Trophoblast cell (in vitro differentiated cells and primary cell): ENCODE measurements at regions not wholly inside any gene's neighbourhood (a gene's known extent, or its start where the extent isn't known, plus 50 kb on each side); places are given as distances from the start of the nearest gene placed in this dataset.
"Not testable (repeated sequence)": the region's sequence is repeated elsewhere in the genome, so short reads cannot be mapped to it uniquely, and the experiment has no call there.

Experiments used
- DNase-seq, 2 donors: peaks; one replicate each; pipeline ENCODE4 v3.0.0-alpha.2; 2016
- H2AFZ ChIP-seq: 2 replicates; pipeline ENCODE4 v1.6.1; 2013; ENCODE audit warnings: low read length, moderate library complexity, mild to moderate bottlenecking; ENCODE audit not compliant: insufficient read depth, poor library complexity
- H2AK5ac ChIP-seq: 2 replicates; pipeline ENCODE4 v1.6.1; 2013; ENCODE audit warnings: mild to moderate bottlenecking, low read length
- H2BK120ac ChIP-seq: 2 replicates; pipeline ENCODE4 v1.6.1; 2013; ENCODE audit warnings: low read length, mild to moderate bottlenecking, moderate library complexity; ENCODE audit not compliant: insufficient read depth, poor library complexity
- H2BK12ac ChIP-seq: 2 replicates; pipeline ENCODE4 v1.6.1; 2013; ENCODE audit warnings: mild to moderate bottlenecking, low read length, moderate library complexity
- H2BK5ac ChIP-seq: 2 replicates; pipeline ENCODE4 v1.6.1; 2013; ENCODE audit warnings: low read length, low read depth, moderate library complexity, mild to moderate bottlenecking; ENCODE audit not compliant: poor library complexity
- H3K14ac ChIP-seq: 2 replicates; pipeline ENCODE4 v1.6.1; 2013; ENCODE audit warnings: mild to moderate bottlenecking, low read length
- H3K18ac ChIP-seq: 2 replicates; pipeline ENCODE4 v1.6.1; 2013; ENCODE audit warnings: mild to moderate bottlenecking, low read length
- H3K23ac ChIP-seq: 2 replicates; pipeline ENCODE4 v1.6.1; 2013; ENCODE audit warnings: low read length
- H3K27ac ChIP-seq: 2 replicates; pipeline ENCODE4 v1.5.1; 2013; ENCODE audit warnings: low read depth, mild to moderate bottlenecking, inconsistent platforms, low read length, moderate library complexity
- H3K27me3 ChIP-seq: 2 replicates; pipeline ENCODE4 v1.6.1; 2013; ENCODE audit warnings: inconsistent platforms, mild to moderate bottlenecking, low read length, moderate library complexity; ENCODE audit not compliant: insufficient read depth
- H3K36me3 ChIP-seq, 2 experiments: 1 replicate in 1 of 2; 2 replicates in 1 of 2; pipeline ENCODE4 v1.6.1; 2013; ENCODE audit warnings: low read length in 2 of 2, mild to moderate bottlenecking in 2 of 2, moderate library complexity in 1 of 2; ENCODE audit not compliant: insufficient read depth in 2 of 2, control insufficient read depth in 1 of 2
- H3K4ac ChIP-seq: 2 replicates; pipeline ENCODE4 v1.6.1; 2013; ENCODE audit warnings: low read depth, mild to moderate bottlenecking, low read length, moderate library complexity
- H3K4me1 ChIP-seq, 2 experiments: 1 replicate in 1 of 2; 2 replicates in 1 of 2; pipeline ENCODE4 v1.6.1; 2013; ENCODE audit warnings: low read length in 2 of 2, mild to moderate bottlenecking in 2 of 2, moderate library complexity in 1 of 2; ENCODE audit not compliant: insufficient read depth in 2 of 2, control insufficient read depth in 1 of 2
- H3K4me2 ChIP-seq: 2 replicates; pipeline ENCODE4 v1.6.1; 2013; ENCODE audit warnings: inconsistent platforms, mild to moderate bottlenecking, low read length, moderate library complexity
- H3K4me3 ChIP-seq: 2 replicates; pipeline ENCODE4 v1.5.1; 2013; ENCODE audit warnings: mild to moderate bottlenecking, low read depth, low read length, inconsistent platforms
- H3K79me1 ChIP-seq: one replicate; pipeline ENCODE4 v1.6.1; 2013; ENCODE audit warnings: low read length
- H3K79me2 ChIP-seq: 2 replicates; pipeline ENCODE4 v1.6.1; 2013; ENCODE audit warnings: low read length, mild to moderate bottlenecking; ENCODE audit not compliant: control insufficient read depth, insufficient read depth, poor library complexity
- H3K9ac ChIP-seq: 2 replicates; pipeline ENCODE4 v1.6.1; 2013; ENCODE audit warnings: mild to moderate bottlenecking, low read length
- H3K9me3 ChIP-seq: 2 replicates; pipeline ENCODE4 v1.6.1; 2013; ENCODE audit warnings: low read depth, mild to moderate bottlenecking, control low read depth, inconsistent platforms, low read length; ENCODE audit not compliant: insufficient read depth
- H4K12ac ChIP-seq: 2 replicates; pipeline ENCODE4 v1.6.1; 2013; ENCODE audit warnings: low read depth, mild to moderate bottlenecking, low read length, moderate library complexity
- H4K8ac ChIP-seq: 2 replicates; pipeline ENCODE4 v1.6.1; 2013; ENCODE audit warnings: low read depth, mild to moderate bottlenecking, low read length, moderate library complexity
- H4K91ac ChIP-seq: one replicate; pipeline ENCODE4 v1.6.1; 2013; ENCODE audit warnings: low read depth, mild to moderate bottlenecking, low read length, moderate library complexity
- WGBS: extraction: QIAGEN DNeasy Blood & Tissue Kit; methylation state at CpG from one replicate; pipeline ENCODE4 v1.1.7; 2013; ENCODE audit warnings: missing lambda C conversion rate; ENCODE audit not compliant: insufficient read length, insufficient coverage; ENCODE audit errors: extremely low coverage; 5-methylcytosine and 5-hydroxymethylcytosine counted together

DNA sequence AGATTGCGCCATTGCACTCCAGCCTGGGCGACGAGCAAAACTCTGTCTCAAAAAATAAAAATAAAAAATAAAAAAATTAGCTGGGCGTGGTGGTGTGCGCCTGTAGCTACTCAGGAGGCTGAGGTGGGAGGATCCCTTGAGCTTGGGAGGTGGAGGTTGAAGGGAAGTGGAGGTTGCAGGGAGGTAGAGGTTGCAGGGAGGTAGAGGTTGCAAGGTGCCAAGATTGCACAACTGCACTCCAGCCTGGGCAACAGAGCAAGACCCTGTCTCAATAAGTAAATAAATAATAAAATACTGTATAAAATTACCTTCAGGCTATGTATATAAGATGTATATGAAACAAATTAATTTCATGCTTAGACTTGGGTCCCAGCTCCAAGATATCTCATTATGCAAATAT is 62.1 kb upstream of the FBXO28 start:
- WGBS: no CpG with 5 or more reads among the region's 5 CpGs
- not testable (repeated sequence) for H3K79me1 ChIP-seq, H2BK5ac ChIP-seq, DNase-seq, H3K9me3 ChIP-seq, H3K18ac ChIP-seq, H3K23ac ChIP-seq, H3K14ac ChIP-seq, H3K27me3 ChIP-seq, H3K4me1 ChIP-seq, H4K91ac ChIP-seq, H3K4me3 ChIP-seq, H4K8ac ChIP-seq, H3K79me2 ChIP-seq, H2BK120ac ChIP-seq, H3K36me3 ChIP-seq, H3K4ac ChIP-seq, H3K9ac ChIP-seq, H3K27ac ChIP-seq, H2AK5ac ChIP-seq, H2AFZ ChIP-seq, H2BK12ac ChIP-seq, H3K4me2 ChIP-seq, H4K12ac ChIP-seq

DNA sequence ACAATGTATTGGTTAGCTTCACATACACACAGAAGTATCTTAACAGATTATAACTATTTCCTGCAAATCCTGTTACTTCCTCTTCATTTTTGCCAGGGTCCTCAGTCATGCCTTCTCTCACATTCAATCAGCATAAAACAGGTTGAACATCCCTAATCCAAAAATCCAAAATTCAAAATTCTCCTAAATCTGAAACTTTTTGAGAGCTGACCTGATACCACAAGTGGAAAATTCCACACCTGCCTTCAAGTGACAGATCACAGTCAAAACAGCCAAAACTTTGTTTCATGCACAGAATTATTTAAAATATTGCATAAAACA is 62.9 kb upstream of the FBXO28 start:
- no peak overlapping the region for H3K27ac ChIP-seq
- H3K4me2 ChIP-seq: no peak overlapping the region
- no peak for DNase-seq
- no peaks in the 10 kb centered on the region for H3K9me3 ChIP-seq
- no peak overlapping the region for H4K8ac ChIP-seq
- no peak overlapping the region for H2BK12ac ChIP-seq
- H3K79me1 ChIP-seq: no peaks in the 10 kb centered on the region
- no peak overlapping the region for H4K91ac ChIP-seq
- H3K4me1 ChIP-seq: no peaks in the 10 kb centered on the region
- H3K4me3 ChIP-seq: no peak overlapping the region
- no peak overlapping the region for H2BK5ac ChIP-seq
- no peak overlapping the region for H3K18ac ChIP-seq
- no peak overlapping the region for H3K9ac ChIP-seq
- no peaks in the 10 kb centered on the region for H3K27me3 ChIP-seq
- H2AK5ac ChIP-seq: no peak overlapping the region
- no peak overlapping the region for H4K12ac ChIP-seq
- no peaks in the 10 kb centered on the region for H3K79me2 ChIP-seq
- H2AFZ ChIP-seq: no peak overlapping the region
- H3K4ac ChIP-seq: no peak overlapping the region
- H3K23ac ChIP-seq: no peak overlapping the region
- no peaks in the 10 kb centered on the region for H3K36me3 ChIP-seq
- H2BK120ac ChIP-seq: no peak overlapping the region
- no peak overlapping the region for H3K14ac ChIP-seq

DNA sequence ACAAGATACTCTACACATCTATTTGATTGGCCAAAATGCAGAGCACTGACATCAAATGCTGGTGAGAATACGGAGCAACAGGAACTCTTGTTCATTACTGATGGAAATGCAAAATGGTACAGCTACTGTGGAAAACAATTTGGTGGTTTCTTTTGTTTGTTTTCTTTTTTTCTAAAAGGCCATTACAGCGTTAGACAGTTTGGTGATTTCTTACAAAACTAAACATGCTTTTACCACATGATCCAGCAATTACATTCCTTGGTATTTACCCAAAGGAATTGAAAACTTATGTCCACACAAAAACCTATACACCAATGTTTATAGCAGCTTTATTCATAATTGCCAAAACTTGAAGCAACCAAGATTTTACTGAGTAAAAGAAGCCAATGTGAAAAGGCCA is 66.4 kb upstream of the FBXO28 start:
- WGBS: no CpG with 5 or more reads among the region's 2 CpGs
- Histone ChIP-seq H3K23ac (no peak overlapping the region), H2BK120ac (no peak overlapping the region), H4K91ac (no peak overlapping the region), H3K14ac (no peak overlapping the region), H3K27me3 (no peaks in the 10 kb centered on the region), H3K4me2 (no peak overlapping the region), H2AK5ac (no peak overlapping the region), H3K36me3 (no peaks in the 10 kb centered on the region), H3K9me3 (no peaks in the 10 kb centered on the region), H3K9ac (no peak overlapping the region), H3K4ac (no peak overlapping the region), H2AFZ (no peak overlapping the region), H3K79me2 (no peaks in the 10 kb centered on the region), H4K8ac (no peak overlapping the region), H2BK12ac (no peak overlapping the region), H3K27ac (no peak overlapping the region), H3K79me1 (no peaks in the 10 kb centered on the region), H3K18ac (no peak overlapping the region), H3K4me1 (no peaks in the 10 kb centered on the region), H3K4me3 (no peak overlapping the region), H2BK5ac (no peak overlapping the region), H4K12ac (no peak overlapping the region)
- DNase-seq: no peak

DNA sequence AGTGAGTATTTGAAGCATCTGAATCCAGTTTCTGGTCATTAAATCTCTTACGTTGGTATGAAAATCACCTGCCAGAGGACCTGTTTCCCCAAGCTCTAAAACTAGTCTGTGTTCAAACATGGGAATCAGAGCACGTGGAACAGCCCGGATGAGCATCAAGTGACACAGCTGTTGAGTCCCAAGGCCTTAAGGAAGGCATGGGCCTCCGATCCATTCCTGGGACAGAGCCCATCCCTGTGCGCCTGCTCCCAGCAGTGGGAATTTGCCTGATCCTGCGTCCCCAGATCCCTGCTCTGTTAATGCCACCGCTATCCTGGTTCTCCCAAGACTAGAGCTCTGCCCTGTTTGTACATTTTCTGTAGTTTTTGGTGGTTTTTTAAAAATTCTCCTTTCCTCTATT is 68.4 kb upstream of the FBXO28 start:
- no peaks in the 10 kb centered on the region for H3K36me3 ChIP-seq
- H3K23ac ChIP-seq: no peak overlapping the region
- no peaks in the 10 kb centered on the region for H3K79me1 ChIP-seq
- H3K9me3 ChIP-seq: no peaks in the 10 kb centered on the region
- H3K4me3 ChIP-seq: no peak overlapping the region
- no peak overlapping the region for H3K4me2 ChIP-seq
- no peaks in the 10 kb centered on the region for H3K27me3 ChIP-seq
- no peak overlapping the region for H2AK5ac ChIP-seq
- no peaks in the 10 kb centered on the region for H3K4me1 ChIP-seq
- H2BK12ac ChIP-seq: no peak overlapping the region
- no CpG with 5 or more reads among the region's 7 CpGs for WGBS
- no peak overlapping the region for H4K12ac ChIP-seq
- H4K8ac ChIP-seq: no peak overlapping the region
- H2BK5ac ChIP-seq: no peak overlapping the region
- no peak overlapping the region for H3K18ac ChIP-seq
- no peak overlapping the region for H3K4ac ChIP-seq
- no peak overlapping the region for H3K27ac ChIP-seq
- H2AFZ ChIP-seq: no peak overlapping the region
- H3K79me2 ChIP-seq: no peaks in the 10 kb centered on the region
- no peak overlapping the region for H3K9ac ChIP-seq
- DNase-seq: no peak
- H2BK120ac ChIP-seq: no peak overlapping the region
- H4K91ac ChIP-seq: no peak overlapping the region
- H3K14ac ChIP-seq: no peak overlapping the region

DNA sequence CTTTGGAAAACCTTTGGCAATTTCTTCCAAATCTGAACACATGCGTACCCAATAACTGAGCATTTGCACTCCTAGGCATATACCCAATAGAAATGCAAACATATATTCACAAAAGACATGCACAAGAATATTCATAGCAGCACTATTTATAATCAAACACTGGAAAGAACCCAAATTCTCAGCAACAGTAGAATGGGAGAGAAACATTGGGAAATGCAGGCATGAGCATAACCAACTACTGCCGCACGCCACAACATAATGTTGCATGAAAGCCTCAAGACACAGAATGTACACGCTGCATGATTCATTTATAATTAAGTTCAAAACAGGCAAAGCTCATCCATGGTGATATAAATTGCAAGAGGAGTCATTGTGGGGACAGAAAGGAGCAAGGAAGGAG is 69.5 kb upstream of the FBXO28 start:
- Histone ChIP-seq H2BK120ac (no peak overlapping the region), H2BK5ac (no peak overlapping the region), H4K91ac (no peak overlapping the region), H3K79me1 (no peaks in the 10 kb centered on the region), H3K4ac (no peak overlapping the region), H4K8ac (no peak overlapping the region), H3K27ac (no peak overlapping the region), H3K36me3 (no peaks in the 10 kb centered on the region), H2AK5ac (no peak overlapping the region), H3K9me3 (no peaks in the 10 kb centered on the region), H3K27me3 (no peaks in the 10 kb centered on the region), H3K4me3 (no peak overlapping the region), H3K14ac (no peak overlapping the region), H3K18ac (no peak overlapping the region), H3K4me2 (no peak overlapping the region), H3K4me1 (no peaks in the 10 kb centered on the region), H3K79me2 (no peaks in the 10 kb centered on the region), H2BK12ac (no peak overlapping the region), H4K12ac (no peak overlapping the region), H3K9ac (no peak overlapping the region), H2AFZ (no peak overlapping the region), H3K23ac (no peak overlapping the region)
- no CpG with 5 or more reads among the region's 4 CpGs for WGBS
- DNase-seq: no peak
